ENCODE measurements at regions not wholly inside any gene's neighbourhood (a gene's known extent, or its start where the extent isn't known, plus 50 kb on each side); places are given as distances from the start of the nearest gene placed in this dataset.
"Not testable (repeated sequence)": the region's sequence is repeated elsewhere in the genome, so short reads cannot be mapped to it uniquely, and the experiment has no call there.

GRCh38 chr4:147284256-147284835, 196.6 kb upstream of the EDNRA start:
- no peak for DNase-seq (ENCODE audit: low read depth, low spot score)
- TF ChIP-seq FOXP2 (optimal IDR thresholded peaks at IDR 0.05; ENCODE audit: control extremely low read depth, extremely low read length, insufficient read depth) (no peak), EZH2 (IDR thresholded peaks at IDR 0.05) (no peak), POLR2AphosphoS5 (IDR thresholded peaks at IDR 0.05; ENCODE audit: borderline replicate concordance, low read depth, low read length) (no peak)
- Histone ChIP-seq H3K9me3 (ENCODE audit: low read depth, low read length) (peaks cover 3% of the 10 kb centered on the region; the same call in 1 of the 2 replicates), H3K9ac (ENCODE audit: insufficient read length) (no peak overlapping the region), H3K4me3 (no peak overlapping the region), H3K36me3 (ENCODE audit: insufficient read depth, low read length) (no peaks in the 10 kb centered on the region), H3K27ac (no peak overlapping the region)

- Histone ChIP-seq H3K36me3 (ENCODE audit: insufficient read depth, low read length) (no peaks in the 10 kb centered on the region), H3K27ac (no peak overlapping the region), H3K4me3 (no peak overlapping the region), H3K9me3 (ENCODE audit: low read depth, low read length) (peaks cover 3% of the 10 kb centered on the region; the same call in 1 of the 2 replicates), H3K9ac (ENCODE audit: insufficient read length) (no peak overlapping the region)
- no peak for DNase-seq (ENCODE audit: low read depth, low spot score)
- TF ChIP-seq POLR2AphosphoS5 (IDR thresholded peaks at IDR 0.05; ENCODE audit: borderline replicate concordance, low read depth, low read length) (no peak), EZH2 (IDR thresholded peaks at IDR 0.05) (no peak), FOXP2 (optimal IDR thresholded peaks at IDR 0.05; ENCODE audit: control extremely low read depth, extremely low read length, insufficient read depth) (no peak)
These were observed 196.0 kb upstream of the EDNRA start for GRCh38 chr4:147284935-147285334.

- no peak overlapping the region for H3K4me3 ChIP-seq
These were observed 195.1 kb upstream of the EDNRA start for GRCh38 chr4:147285751-147286150.

GRCh38 chr4:147286846-147287587, 193.9 kb upstream of the EDNRA start:
- no peak for DNase-seq (ENCODE audit: low read depth, low spot score)
- H3K9ac ChIP-seq (ENCODE audit: insufficient read length) = no peak overlapping the region
- no peak overlapping the region for H3K27ac ChIP-seq
- H3K36me3 ChIP-seq (ENCODE audit: insufficient read depth, low read length) = no peaks in the 10 kb centered on the region
- H3K4me3 ChIP-seq = no peak overlapping the region
- no peaks in the 10 kb centered on the region; the same call in 1 of the 2 replicates for H3K9me3 ChIP-seq (ENCODE audit: low read depth, low read length)
- TF ChIP-seq FOXP2 (optimal IDR thresholded peaks at IDR 0.05; ENCODE audit: control extremely low read depth, extremely low read length, insufficient read depth) (no peak), POLR2AphosphoS5 (IDR thresholded peaks at IDR 0.05; ENCODE audit: borderline replicate concordance, low read depth, low read length) (no peak)

More at GRCh38 chr4:147285751-147286150, 195.1 kb upstream of the EDNRA start:
- DNase-seq (ENCODE audit: low read depth, low spot score) = no peak
- TF ChIP-seq POLR2AphosphoS5 (IDR thresholded peaks at IDR 0.05; ENCODE audit: borderline replicate concordance, low read depth, low read length) = no peak
- no peak for TF ChIP-seq EZH2 (IDR thresholded peaks at IDR 0.05)
- TF ChIP-seq FOXP2 (optimal IDR thresholded peaks at IDR 0.05; ENCODE audit: control extremely low read depth, extremely low read length, insufficient read depth) = no peak
- H3K9ac ChIP-seq (ENCODE audit: insufficient read length) = no peak overlapping the region
- H3K9me3 ChIP-seq (ENCODE audit: low read depth, low read length) = peaks cover 3% of the 10 kb centered on the region; the same call in 1 of the 2 replicates
- H3K27ac ChIP-seq = no peak overlapping the region
- no peaks in the 10 kb centered on the region for H3K36me3 ChIP-seq (ENCODE audit: insufficient read depth, low read length)

- no peak for DNase-seq (ENCODE audit: low read depth, low spot score)
- Histone ChIP-seq H3K9ac (ENCODE audit: insufficient read length) (no peak overlapping the region), H3K4me3 (no peak overlapping the region), H3K36me3 (ENCODE audit: insufficient read depth, low read length) (no peaks in the 10 kb centered on the region), H3K9me3 (ENCODE audit: low read depth, low read length) (no peaks in the 10 kb centered on the region; the same call in 1 of the 2 replicates), H3K27ac (no peak overlapping the region; the same call in 1 of the 2 replicates)
- TF ChIP-seq POLR2AphosphoS5 (IDR thresholded peaks at IDR 0.05; ENCODE audit: borderline replicate concordance, low read depth, low read length) (no peak), FOXP2 (optimal IDR thresholded peaks at IDR 0.05; ENCODE audit: control extremely low read depth, extremely low read length, insufficient read depth) (no peak), EZH2 (IDR thresholded peaks at IDR 0.05) (no peak)
These were observed 193.4 kb upstream of the EDNRA start for GRCh38 chr4:147287588-147287890.

- no peaks in the 10 kb centered on the region for H3K36me3 ChIP-seq (ENCODE audit: insufficient read depth, low read length)
- no peak for DNase-seq (ENCODE audit: low read depth, low spot score)
- TF ChIP-seq POLR2AphosphoS5 (IDR thresholded peaks at IDR 0.05; ENCODE audit: borderline replicate concordance, low read depth, low read length) = no peak
- no peak for TF ChIP-seq FOXP2 (optimal IDR thresholded peaks at IDR 0.05; ENCODE audit: control extremely low read depth, extremely low read length, insufficient read depth)
- no peak for TF ChIP-seq EZH2 (IDR thresholded peaks at IDR 0.05)
- no peak overlapping the region for H3K4me3 ChIP-seq
- no peak overlapping the region for H3K9ac ChIP-seq (ENCODE audit: insufficient read length)
- no peak overlapping the region for H3K27ac ChIP-seq
- no peaks in the 10 kb centered on the region for H3K9me3 ChIP-seq (ENCODE audit: low read depth, low read length)
These were observed 192.4 kb upstream of the EDNRA start for GRCh38 chr4:147288512-147288911.

DNA sequence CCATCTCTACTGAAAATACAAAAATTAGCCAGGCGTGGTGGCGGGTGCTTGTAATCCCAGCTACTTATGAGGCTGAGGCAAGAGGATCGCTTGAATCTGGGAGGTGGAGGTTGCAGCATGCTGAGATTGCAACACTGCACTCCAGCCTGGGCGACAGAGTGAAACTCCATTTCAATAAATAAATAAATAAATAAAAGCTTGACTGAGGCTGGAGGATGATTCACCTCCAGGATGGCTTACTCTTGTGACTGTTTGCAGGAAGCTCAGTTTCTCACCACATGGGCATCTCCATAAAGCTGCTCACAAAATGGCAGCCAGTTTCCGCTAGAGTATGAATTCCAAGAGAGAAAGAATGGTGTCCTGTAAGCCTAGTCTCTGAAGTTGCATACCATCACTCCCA, 191.7 kb upstream of the EDNRA start:
- DNase-seq (ENCODE audit: low read depth, low spot score) = no peak
- Histone ChIP-seq H3K27ac (no peak overlapping the region), H3K4me3 (no peak overlapping the region), H3K9me3 (ENCODE audit: low read depth, low read length) (no peaks in the 10 kb centered on the region), H3K9ac (ENCODE audit: insufficient read length) (no peak overlapping the region), H3K36me3 (ENCODE audit: insufficient read depth, low read length) (no peaks in the 10 kb centered on the region)
- no peak for TF ChIP-seq EZH2 (IDR thresholded peaks at IDR 0.05)
- TF ChIP-seq FOXP2 (optimal IDR thresholded peaks at IDR 0.05; ENCODE audit: control extremely low read depth, extremely low read length, insufficient read depth) = no peak
- no peak for TF ChIP-seq POLR2AphosphoS5 (IDR thresholded peaks at IDR 0.05; ENCODE audit: borderline replicate concordance, low read depth, low read length)

GRCh38 chr4:147292604-147293313, 188.1 kb upstream of the EDNRA start:
- not testable (repeated sequence) for DNase-seq (ENCODE audit: low read depth, low spot score); H3K36me3 ChIP-seq (ENCODE audit: insufficient read depth, low read length); H3K4me3 ChIP-seq; H3K27ac ChIP-seq; H3K9me3 ChIP-seq (ENCODE audit: low read depth, low read length); H3K9ac ChIP-seq (ENCODE audit: insufficient read length)

GRCh38 chr4:147293314-147293677, 187.6 kb upstream of the EDNRA start:
- H3K27ac ChIP-seq; DNase-seq (ENCODE audit: low read depth, low spot score); H3K4me3 ChIP-seq; H3K36me3 ChIP-seq (ENCODE audit: insufficient read depth, low read length); H3K9me3 ChIP-seq (ENCODE audit: low read depth, low read length); H3K9ac ChIP-seq (ENCODE audit: insufficient read length): not testable (repeated sequence)
